GM12865 (cell line): ENCODE measurements at regions not wholly inside any gene's neighbourhood (a gene's known extent, or its start where the extent isn't known, plus 50 kb on each side); places are given as distances from the start of the nearest gene placed in this dataset.

Source experiments
- DNase-seq: peaks from one replicate; pipeline ENCODE4 v3.0.0; 2010; ENCODE audit warnings: low read depth
- H3K4me3 ChIP-seq: 2 replicates; pipeline ENCODE4 v1.5.1; 2011; ENCODE audit warnings: mild to moderate bottlenecking, low read depth, low read length, control low read depth
- CTCF ChIP-seq: IDR thresholded peaks from 2 replicates; pipeline ENCODE4 v1.5.1; 2011; ENCODE audit warnings: low read length, control low read depth, low read depth, inconsistent platforms; ENCODE audit not compliant: insufficient read depth; ENCODE audit errors: missing control alignments

GRCh38 chr7:85566095-85566794 lies 379.4 kb upstream of the SEMA3D start:
- TF ChIP-seq CTCF: no peak
- H3K4me3 ChIP-seq: no peak overlapping the region
- DNase-seq: no peak

GRCh38 chr7:85565276-85565675 lies 378.4 kb upstream of the SEMA3D start:
- TF ChIP-seq CTCF: no peak

GRCh38 chr7:85564861-85565260 lies 378.0 kb upstream of the SEMA3D start:
- H3K4me3 ChIP-seq: no peak overlapping the region
- no peak for DNase-seq
- TF ChIP-seq CTCF: no peak

More at GRCh38 chr7:85565276-85565675, 378.4 kb upstream of the SEMA3D start:
- no peak for DNase-seq
- H3K4me3 ChIP-seq: no peak overlapping the region

- no peak overlapping the region for H3K4me3 ChIP-seq
- TF ChIP-seq CTCF: no peak
- DNase-seq: no peak
These were observed 374.9 kb upstream of the SEMA3D start for GRCh38 chr7:85561706-85562105.

- H3K4me3 ChIP-seq: no peak overlapping the region
- TF ChIP-seq CTCF: peak; percentile 53
- peak; percentile 62 for DNase-seq
These were observed 367.7 kb upstream of the SEMA3D start for GRCh38 chr7:85554236-85555178.

GRCh38 chr7:85535974-85536729 lies 349.3 kb upstream of the SEMA3D start:
- TF ChIP-seq CTCF: no peak
- no peak overlapping the region for H3K4me3 ChIP-seq
- DNase-seq: no peak
